Neural crest cell (in vitro differentiated cells): ENCODE measurements at regions not wholly inside any gene's neighbourhood (a gene's known extent, or its start where the extent isn't known, plus 50 kb on each side); places are given as distances from the start of the nearest gene placed in this dataset.

Source experiments
- DNase-seq: peaks from one replicate; pipeline ENCODE4 v3.0.0; 2021; ENCODE audit warnings: low read depth, mixed read lengths, low spot score
- H3K27ac Mint-ChIP-seq: one replicate; pipeline ENCODE4 v1.8.0; 2021; ENCODE audit warnings: mild to moderate bottlenecking, mixed read lengths; ENCODE audit not compliant: unreplicated experiment
- H3K27me3 Mint-ChIP-seq: 2 replicates; pipeline ENCODE4 v1.8.0; 2021; ENCODE audit warnings: low read depth, mild to moderate bottlenecking, mixed read lengths
- H3K36me3 Mint-ChIP-seq: 2 replicates; pipeline ENCODE4 v1.8.0; 2021; ENCODE audit warnings: low read depth, mild to moderate bottlenecking, mixed read lengths
- H3K4me1 Mint-ChIP-seq: 2 replicates; pipeline ENCODE4 v1.8.0; 2021; ENCODE audit warnings: mixed read lengths
- H3K4me3 Mint-ChIP-seq: one replicate; pipeline ENCODE4 v1.8.0; 2021; ENCODE audit warnings: mild to moderate bottlenecking, mixed read lengths
- H3K9me3 Mint-ChIP-seq: 2 replicates; pipeline ENCODE4 v1.8.0; 2021; ENCODE audit warnings: mixed read lengths
- CTCF ChIP-seq: fragments of 200-600 bp; sonication (generic); conservative IDR thresholded peaks from 2 replicates; pipeline ENCODE4 v1.5.0; 2021; ENCODE audit warnings: antibody characterized with exemption, mild to moderate bottlenecking

GRCh38 chr3:87350367-87351199 lies 74.2 kb upstream of the POU1F1 start:
- Mint-ChIP-seq H3K27ac (no peak overlapping the region), H3K36me3 (no peaks in the 10 kb centered on the region), H3K4me1 (peaks cover 9% of the 10 kb centered on the region), H3K27me3 (no peaks in the 10 kb centered on the region), H3K9me3 (no peaks in the 10 kb centered on the region), H3K4me3 (no peak overlapping the region)
- DNase-seq, result no peak
- TF ChIP-seq CTCF, result peak; percentile 95

- no peaks in the 10 kb centered on the region for H3K36me3 Mint-ChIP-seq
- no peak for DNase-seq
- no peak overlapping the region for H3K27ac Mint-ChIP-seq
- H3K4me1 Mint-ChIP-seq, result peaks cover 9% of the 10 kb centered on the region
- H3K27me3 Mint-ChIP-seq, result no peaks in the 10 kb centered on the region
- H3K9me3 Mint-ChIP-seq, result no peaks in the 10 kb centered on the region
- no peak overlapping the region for H3K4me3 Mint-ChIP-seq
- TF ChIP-seq CTCF, result no peak
Observed at GRCh38 chr3:87349833-87350232, 73.4 kb upstream of the POU1F1 start.

DNA sequence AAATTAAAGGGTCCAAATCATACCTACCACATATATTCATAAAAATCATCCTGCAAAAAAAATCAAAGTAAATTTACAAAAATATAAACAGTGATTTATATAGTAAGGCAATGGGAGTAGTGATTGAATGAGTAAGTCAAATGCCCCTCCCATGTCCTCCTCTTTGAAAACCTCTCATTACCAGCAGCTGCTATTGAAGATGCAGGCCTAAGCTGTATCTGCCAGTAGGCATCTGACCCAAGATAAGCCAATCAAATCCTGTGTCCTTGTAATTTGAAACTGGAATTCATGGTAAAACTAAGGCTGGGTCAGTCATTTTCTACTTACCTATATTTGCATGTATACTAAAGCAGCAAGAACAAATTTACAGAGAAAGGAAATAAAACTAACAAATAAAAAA lies 60.4 kb upstream of the POU1F1 start:
- no peak overlapping the region for H3K4me3 Mint-ChIP-seq
- H3K27me3 Mint-ChIP-seq, result no peaks in the 10 kb centered on the region
- H3K27ac Mint-ChIP-seq, result no peak overlapping the region
- peaks cover 3% of the 10 kb centered on the region for H3K36me3 Mint-ChIP-seq
- H3K9me3 Mint-ChIP-seq, result peaks cover 3% of the 10 kb centered on the region
- H3K4me1 Mint-ChIP-seq, result no peaks in the 10 kb centered on the region
- no peak for DNase-seq
- TF ChIP-seq CTCF, result no peak

- Mint-ChIP-seq H3K4me3 (no peak overlapping the region), H3K4me1 (no peaks in the 10 kb centered on the region), H3K27me3 (no peaks in the 10 kb centered on the region), H3K9me3 (peaks cover 2% of the 10 kb centered on the region), H3K27ac (no peak overlapping the region), H3K36me3 (peaks cover 3% of the 10 kb centered on the region)
- TF ChIP-seq CTCF, result no peak
- DNase-seq, result no peak
Observed at GRCh38 chr3:87335931-87336330, 59.5 kb upstream of the POU1F1 start.

DNA sequence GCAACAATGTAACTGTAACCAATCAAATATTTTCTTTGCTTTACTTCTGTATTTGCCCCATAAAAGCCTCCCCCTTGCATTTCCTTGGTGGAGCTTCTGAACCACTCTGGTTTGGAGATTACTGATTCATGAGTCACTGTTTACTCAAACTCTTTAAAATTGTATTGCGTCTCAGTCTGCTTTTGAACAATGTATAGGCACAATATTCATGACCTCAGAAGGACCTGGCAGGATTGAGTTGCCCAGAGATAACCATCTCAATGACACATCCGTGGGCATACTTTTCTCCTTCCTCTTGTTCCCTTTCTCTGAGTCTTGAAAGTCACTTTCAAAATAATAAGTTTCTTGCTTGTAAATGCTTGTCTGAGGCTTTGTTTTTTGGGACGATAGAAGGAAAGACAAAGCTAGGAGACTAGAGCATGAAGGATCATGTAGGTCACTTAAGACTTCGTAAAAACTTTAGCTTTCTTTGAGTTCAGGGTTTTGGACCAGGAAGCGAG lies 57.1 kb upstream of the POU1F1 start:
- Mint-ChIP-seq H3K27me3 (peaks cover 3% of the 10 kb centered on the region), H3K4me3 (no peak overlapping the region), H3K9me3 (no peaks in the 10 kb centered on the region), H3K27ac (no peak overlapping the region), H3K36me3 (no peaks in the 10 kb centered on the region), H3K4me1 (no peaks in the 10 kb centered on the region)
- no peak for DNase-seq
- TF ChIP-seq CTCF, result no peak
